DND-41 (cell line): ENCODE measurements at regions not wholly inside any gene's neighbourhood (a gene's known extent, or its start where the extent isn't known, plus 50 kb on each side); places are given as distances from the start of the nearest gene placed in this dataset.

Experiments
- EZH2 ChIP-seq: IDR thresholded peaks from 3 replicates; pipeline ENCODE4 v1.6.1; 2012; ENCODE audit warnings: borderline replicate concordance, low read depth, mild to moderate bottlenecking, moderate library complexity, low read length, inconsistent platforms; ENCODE audit not compliant: severe bottlenecking
- TF ChIP-seq, protein P1 (sequence below): IDR thresholded peaks from 2 replicates; pipeline ENCODE4 v1.5.1; 2012; ENCODE audit warnings: borderline replicate concordance, low read length, moderate library complexity, mild to moderate bottlenecking; ENCODE audit not compliant: poor library complexity, severe bottlenecking; ENCODE audit errors: extremely low read depth

DNA sequence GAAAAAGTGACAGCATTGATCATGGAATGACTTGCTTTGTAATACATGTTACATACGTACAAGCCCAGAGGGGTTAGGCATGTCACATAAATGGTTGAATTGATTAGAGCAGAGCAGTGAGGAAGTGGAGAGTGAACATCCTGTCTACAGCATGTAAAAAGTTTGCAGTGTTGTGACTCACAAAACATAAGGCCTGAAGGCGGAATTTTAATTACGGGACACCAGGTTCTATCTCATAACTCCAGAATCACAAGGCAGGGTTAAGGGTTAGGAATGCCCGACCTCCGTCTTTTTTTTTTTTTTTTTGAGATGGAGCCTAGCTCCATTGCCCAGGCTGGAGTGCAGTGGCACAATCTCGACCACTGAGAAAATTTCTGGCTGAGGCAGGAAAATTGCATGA is 83.9 kb downstream of the MUC16 start:
- no peak for TF ChIP-seq EZH2
- TF ChIP-seq, protein P1, sequence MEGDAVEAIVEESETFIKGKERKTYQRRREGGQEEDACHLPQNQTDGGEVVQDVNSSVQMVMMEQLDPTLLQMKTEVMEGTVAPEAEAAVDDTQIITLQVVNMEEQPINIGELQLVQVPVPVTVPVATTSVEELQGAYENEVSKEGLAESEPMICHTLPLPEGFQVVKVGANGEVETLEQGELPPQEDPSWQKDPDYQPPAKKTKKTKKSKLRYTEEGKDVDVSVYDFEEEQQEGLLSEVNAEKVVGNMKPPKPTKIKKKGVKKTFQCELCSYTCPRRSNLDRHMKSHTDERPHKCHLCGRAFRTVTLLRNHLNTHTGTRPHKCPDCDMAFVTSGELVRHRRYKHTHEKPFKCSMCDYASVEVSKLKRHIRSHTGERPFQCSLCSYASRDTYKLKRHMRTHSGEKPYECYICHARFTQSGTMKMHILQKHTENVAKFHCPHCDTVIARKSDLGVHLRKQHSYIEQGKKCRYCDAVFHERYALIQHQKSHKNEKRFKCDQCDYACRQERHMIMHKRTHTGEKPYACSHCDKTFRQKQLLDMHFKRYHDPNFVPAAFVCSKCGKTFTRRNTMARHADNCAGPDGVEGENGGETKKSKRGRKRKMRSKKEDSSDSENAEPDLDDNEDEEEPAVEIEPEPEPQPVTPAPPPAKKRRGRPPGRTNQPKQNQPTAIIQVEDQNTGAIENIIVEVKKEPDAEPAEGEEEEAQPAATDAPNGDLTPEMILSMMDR = no peak
